SK-N-SH (cell line): ENCODE measurements at regions not wholly inside any gene's neighbourhood (a gene's known extent, or its start where the extent isn't known, plus 50 kb on each side); places are given as distances from the start of the nearest gene placed in this dataset.
"Not testable (repeated sequence)": the region's sequence is repeated elsewhere in the genome, so short reads cannot be mapped to it uniquely, and the experiment has no call there.

ENCODE experiments used
- CTCF ChIA-PET: fragments of 300-600, 350-600 bp; formaldehyde crosslinking; extraction: SDS; loops from one replicate; lab custom pipeline; 2021; lab: Yijun Ruan, JAX
- POLR2A ChIA-PET: fragments of 350-600 bp; sonication (Branson Sonifier 250); formaldehyde crosslinking; extraction: SDS; loops from one replicate; lab custom pipeline; 2020; ENCODE audit warnings: antibody characterized with exemption, inconsistent platforms; lab: Yijun Ruan, JAX
- DNase-seq: peaks from one replicate; pipeline ENCODE4 v3.0.0; 2012
- H2AFZ ChIP-seq: fragments of 200-600 bp; sonication (generic); 2 replicates; pipeline ENCODE4 v1.8.1; 2016; ENCODE audit warnings: antibody characterized with exemption, mild to moderate bottlenecking, low read depth
- H3F3A ChIP-seq: fragments of 200-600 bp; sonication (generic); replicated peaks from 2 replicates; pipeline ENCODE3; 2016; ENCODE audit warnings: antibody characterized with exemption, mild to moderate bottlenecking; ENCODE audit not compliant: insufficient read depth
- H3K27ac ChIP-seq, 2 experiments: fragments of 200-500 bp in 1 of 2; fragments of 200-600 bp in 1 of 2; sonication (Bioruptor generic) in 1 of 2; sonication (generic), shearing (Covaris generic) in 1 of 2; 2 replicates each; pipeline versions ENCODE4 v1.5.1 to v1.6.1; 2014 to 2016; ENCODE audit warnings: low read depth in 2 of 2, inconsistent platforms in 1 of 2, low read length in 1 of 2, mild to moderate bottlenecking in 1 of 2, mixed read lengths in 1 of 2
- H3K27me3 ChIP-seq: fragments of 200-600 bp; sonication (generic), shearing (Covaris generic); 2 replicates; pipeline ENCODE4 v1.6.1; 2016; ENCODE audit warnings: mixed run types; ENCODE audit not compliant: insufficient read depth
- H3K36me3 ChIP-seq, 2 experiments: fragments of 200-500 bp in 1 of 2; fragments of 200-600 bp in 1 of 2; sonication (Bioruptor generic) in 1 of 2; sonication (generic) in 1 of 2; replicated peaks in 1 of 2; 2 replicates each; pipeline versions ENCODE3 to v1.5.1; 2014 to 2016; ENCODE audit warnings: low read length in 1 of 2, mild to moderate bottlenecking in 1 of 2; ENCODE audit not compliant: insufficient read depth in 2 of 2, control insufficient read depth in 1 of 2
- H3K4me1 ChIP-seq, 2 experiments: fragments of 200-500 bp in 1 of 2; fragments of 200-600 bp in 1 of 2; sonication (Bioruptor generic) in 1 of 2; sonication (generic), shearing (Covaris generic) in 1 of 2; 2 replicates each; pipeline versions ENCODE4 v1.5.1 to v1.6.1; 2014 to 2016; ENCODE audit warnings: low read depth in 1 of 2, low read length in 1 of 2, mixed run types in 1 of 2; ENCODE audit not compliant: insufficient read depth in 2 of 2, control insufficient read depth in 1 of 2
- H3K4me2 ChIP-seq: fragments of 200-600 bp; sonication (generic), shearing (Covaris generic); 2 replicates; pipeline ENCODE4 v1.6.1; 2017; ENCODE audit warnings: mixed run types
- H3K4me3 ChIP-seq, 2 experiments: fragments of 200-500 bp in 1 of 2; fragments of 200-600 bp in 1 of 2; sonication (Bioruptor generic) in 1 of 2; sonication (generic), shearing (Covaris generic) in 1 of 2; 2 replicates each; pipeline versions ENCODE4 v1.5.1 to v1.8.1; 2014 to 2016; ENCODE audit warnings: low read depth in 2 of 2, inconsistent platforms in 1 of 2, low read length in 1 of 2, mild to moderate bottlenecking in 1 of 2, mixed read lengths in 1 of 2, moderate library complexity in 1 of 2
- H3K79me2 ChIP-seq: fragments of 200-600 bp; sonication (generic); 2 replicates; pipeline ENCODE4 v1.8.1; 2017; ENCODE audit warnings: mild to moderate bottlenecking; ENCODE audit not compliant: insufficient read depth
- H3K9ac ChIP-seq: fragments of 200-600 bp; sonication (generic); 2 replicates; pipeline ENCODE4 v1.6.1; 2017; ENCODE audit warnings: mixed run types
- H3K9me2 ChIP-seq: fragments of 200-600 bp; sonication (generic); 2 replicates; pipeline ENCODE4 v1.6.1; 2017; ENCODE audit warnings: mixed run types
- H3K9me3 ChIP-seq: fragments of 200-600 bp; sonication (generic); 2 replicates; pipeline ENCODE4 v1.6.1; 2017; ENCODE audit warnings: mixed run types, mild to moderate bottlenecking, moderate library complexity
- H4K20me1 ChIP-seq: fragments of 200-600 bp; sonication (generic); 2 replicates; pipeline ENCODE4 v1.6.1; 2017; ENCODE audit warnings: mild to moderate bottlenecking, mixed run types; ENCODE audit not compliant: insufficient read depth
- CHD2 ChIP-seq: fragments of 150-350 bp; IDR thresholded peaks from 2 replicates; pipeline ENCODE4 v1.6.1; 2018; ENCODE audit warnings: low read length; ENCODE audit not compliant: partially characterized antibody
- EZH2phosphoT487 ChIP-seq: fragments of 200-600 bp; sonication (generic); IDR thresholded peaks from 2 replicates; pipeline ENCODE4 v1.6.1; 2017; ENCODE audit warnings: low read depth, mixed run types, mild to moderate bottlenecking, antibody characterized with exemption, moderate library complexity, borderline replicate concordance
- FOSL2 ChIP-seq: IDR thresholded peaks from 2 replicates; pipeline ENCODE4 v1.4.0; 2012; ENCODE audit warnings: low read depth, mild to moderate bottlenecking, moderate library complexity, borderline replicate concordance
- FOXJ3 ChIP-seq: sonication (generic); formaldehyde crosslinking; IDR thresholded peaks from 2 replicates; pipeline ENCODE4 v1.5.1; 2020; ENCODE audit warnings: mild to moderate bottlenecking, missing genetic modification reagents
- FOXM1 ChIP-seq: IDR thresholded peaks from 2 replicates; pipeline ENCODE4 v1.4.0; 2012; ENCODE audit warnings: low read depth, mild to moderate bottlenecking
- GABPA ChIP-seq: IDR thresholded peaks from 2 replicates; pipeline ENCODE4 v1.4.0; 2012; ENCODE audit warnings: low read depth, mild to moderate bottlenecking
- GATA2 ChIP-seq: sonication (generic); formaldehyde crosslinking; IDR thresholded peaks from 2 replicates; pipeline ENCODE4 v1.5.0; 2020; ENCODE audit warnings: mild to moderate bottlenecking, missing genetic modification reagents
- JUND ChIP-seq: IDR thresholded peaks from 2 replicates; pipeline ENCODE4 v1.4.0; 2012
- MEF2A ChIP-seq: IDR thresholded peaks from 2 replicates; pipeline ENCODE4 v1.4.0; 2012; ENCODE audit warnings: low read depth, borderline replicate concordance
- MXI1 ChIP-seq: IDR thresholded peaks from 2 replicates; pipeline ENCODE4 v1.6.1; 2012; ENCODE audit warnings: mild to moderate bottlenecking, low read depth, low read length, improper control_type of control experiment
- PBX3 ChIP-seq: IDR thresholded peaks from 2 replicates; pipeline ENCODE4; 2012
- POLR2AphosphoS5 ChIP-seq: IDR thresholded peaks from 2 replicates; pipeline ENCODE4 v1.6.1; 2012; ENCODE audit warnings: low read depth, low read length
- RAD21 ChIP-seq: IDR thresholded peaks from 2 replicates; pipeline ENCODE4 v1.6.1; 2012; ENCODE audit warnings: mild to moderate bottlenecking, low read length
- REST ChIP-seq: IDR thresholded peaks from 2 replicates; pipeline ENCODE4 v1.6.1; 2012; ENCODE audit warnings: mild to moderate bottlenecking, low read depth, low read length, moderate library complexity
- SIN3A ChIP-seq: IDR thresholded peaks from 2 replicates; pipeline ENCODE4 v1.6.1; 2012; ENCODE audit warnings: low read depth, mild to moderate bottlenecking, low read length, moderate library complexity, borderline replicate concordance
- SMC3 ChIP-seq: IDR thresholded peaks from 2 replicates; pipeline ENCODE4 v1.6.1; 2012; ENCODE audit warnings: low read depth, low read length, improper control_type of control experiment
- TCF12 ChIP-seq: IDR thresholded peaks from 2 replicates; pipeline ENCODE4 v1.4.0; 2012
- TEAD4 ChIP-seq: IDR thresholded peaks from 2 replicates; pipeline ENCODE4 v1.4.0; 2012; ENCODE audit warnings: mild to moderate bottlenecking, borderline replicate concordance; ENCODE audit not compliant: insufficient read depth
- USF1 ChIP-seq: IDR thresholded peaks from 2 replicates; pipeline ENCODE4 v1.4.0; 2012; ENCODE audit warnings: low read depth, borderline replicate concordance
- ZBTB33 ChIP-seq: IDR thresholded peaks from 2 replicates; pipeline ENCODE4 v1.4.0; 2012; ENCODE audit warnings: low read depth, borderline replicate concordance
- WGBS: methylation state at CpG from one replicate; pipeline ENCODE4 v1.1.6; 2017; ENCODE audit warnings: low lambda C conversion rate; 5-methylcytosine and 5-hydroxymethylcytosine counted together

GRCh38 chrX:959595-959994 lies 252.9 kb downstream of the CRLF2 start:
- ChIA-PET CTCF (no interaction called here), POLR2A (no interaction called here)
- Histone ChIP-seq H4K20me1 (no peaks in the 10 kb centered on the region), H3K36me3 (no peaks in the 10 kb centered on the region), H3K4me1 (no peaks in the 10 kb centered on the region), H2AFZ (no peak overlapping the region), H3K79me2 (no peaks in the 10 kb centered on the region), H3K9ac (no peak overlapping the region), H3K9me3 (no peaks in the 10 kb centered on the region), H3K4me2 (no peak overlapping the region), H3K9me2 (no peaks in the 10 kb centered on the region), H3K27ac (no peak overlapping the region), H3K4me3 (no peak overlapping the region), H3F3A (no peaks in the 10 kb centered on the region), H3K27me3 (no peaks in the 10 kb centered on the region; the same call in 1 of the 2 replicates)
- WGBS: 15% methylated on average over 10 of the region's 10 CpGs
- DNase-seq: no peak
- TF ChIP-seq TEAD4 (no peak), FOXJ3 (CRISPR knock-in tag) (no peak), CHD2 (no peak), JUND (no peak), SMC3 (no peak), FOXM1 (no peak), POLR2AphosphoS5 (no peak), MEF2A (no peak), GABPA (no peak), MXI1 (no peak), PBX3 (no peak), SIN3A (no peak), RAD21 (no peak), GATA2 (CRISPR knock-in tag) (no peak), USF1 (no peak), EZH2phosphoT487 (no peak), ZBTB33 (no peak), REST (no peak), TCF12 (no peak), FOSL2 (no peak)

- H3F3A ChIP-seq, H3K9me2 ChIP-seq, H3K27me3 ChIP-seq, H4K20me1 ChIP-seq, H3K4me1 ChIP-seq, POLR2A ChIA-PET, H2AFZ ChIP-seq, H3K9me3 ChIP-seq, H3K4me2 ChIP-seq, H3K9ac ChIP-seq, DNase-seq, H3K27ac ChIP-seq, H3K4me3 ChIP-seq, H3K79me2 ChIP-seq, H3K36me3 ChIP-seq, CTCF ChIA-PET: not testable (repeated sequence)
- WGBS: 3% methylated on average over 1 of the region's 1 CpG
Observed at GRCh38 chrX:955168-955781, 257.2 kb downstream of the CRLF2 start.
